ENCODE measurements at regions not wholly inside any gene's neighbourhood (a gene's known extent, or its start where the extent isn't known, plus 50 kb on each side); places are given as distances from the start of the nearest gene placed in this dataset.
"Not testable (repeated sequence)": the region's sequence is repeated elsewhere in the genome, so short reads cannot be mapped to it uniquely, and the experiment has no call there.

GRCh38 chr6:103722683-103723082, 1137.0 kb downstream of the HACE1 start:
- no peak for DNase-seq

DNA sequence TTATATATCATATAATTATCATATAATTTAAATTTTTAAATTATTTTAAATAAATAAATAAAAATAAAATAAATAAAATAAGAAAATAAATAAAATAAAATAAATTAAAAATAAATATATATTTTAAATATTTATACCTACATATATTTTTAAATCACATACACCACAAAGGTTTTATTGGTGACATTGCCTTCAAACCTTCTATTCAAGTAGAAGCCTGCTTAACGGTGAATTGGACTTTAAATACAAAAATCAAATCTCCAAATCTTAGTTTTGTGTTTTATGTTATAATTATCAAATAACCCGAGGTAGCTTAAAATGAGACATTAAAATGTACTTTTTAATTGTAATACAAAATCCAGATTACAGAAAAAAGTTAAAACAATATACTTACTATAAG, 1137.8 kb downstream of the HACE1 start:
- no peak for DNase-seq

DNA sequence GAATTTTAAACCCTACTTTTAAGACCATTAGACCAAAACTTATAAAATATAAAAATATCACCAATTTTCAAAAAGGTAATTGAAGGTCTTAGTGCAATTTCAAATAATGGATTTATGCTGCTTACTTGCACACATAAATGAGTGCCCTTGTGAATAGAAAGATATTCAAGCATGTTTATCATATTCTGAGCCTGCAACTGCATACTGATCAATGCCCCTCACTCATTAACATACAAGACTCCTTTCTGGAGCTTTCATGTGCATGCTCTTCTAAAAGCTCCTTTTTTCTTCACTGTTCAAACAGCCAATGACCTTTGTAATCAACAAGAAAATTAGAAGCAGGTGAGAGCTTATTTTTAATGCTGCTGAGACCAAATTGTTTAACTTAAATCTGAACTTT, 1139.3 kb downstream of the HACE1 start:
- no peak for DNase-seq

DNA sequence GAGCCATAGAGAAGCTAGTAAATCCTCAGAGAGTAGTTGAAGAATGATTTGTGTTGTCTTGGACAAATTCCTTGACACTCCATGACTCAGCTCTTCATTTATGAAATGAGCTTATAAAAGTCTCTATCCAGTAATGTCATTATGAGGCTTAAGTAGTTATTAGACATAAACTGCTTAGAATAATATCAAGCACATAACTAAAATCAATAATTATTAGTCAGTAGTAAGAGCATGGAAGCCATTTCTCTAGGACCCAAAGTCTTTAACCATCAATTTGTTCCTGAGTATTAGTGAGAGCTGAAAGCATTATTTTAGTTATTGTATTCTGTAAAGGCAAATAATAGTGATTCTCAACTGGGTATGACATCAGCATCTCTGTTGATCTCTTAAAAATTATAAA, 1140.2 kb downstream of the HACE1 start:
- no peak for DNase-seq

GRCh38 chr6:103715269-103715668, 1144.5 kb downstream of the HACE1 start:
- DNase-seq: no peak

DNA sequence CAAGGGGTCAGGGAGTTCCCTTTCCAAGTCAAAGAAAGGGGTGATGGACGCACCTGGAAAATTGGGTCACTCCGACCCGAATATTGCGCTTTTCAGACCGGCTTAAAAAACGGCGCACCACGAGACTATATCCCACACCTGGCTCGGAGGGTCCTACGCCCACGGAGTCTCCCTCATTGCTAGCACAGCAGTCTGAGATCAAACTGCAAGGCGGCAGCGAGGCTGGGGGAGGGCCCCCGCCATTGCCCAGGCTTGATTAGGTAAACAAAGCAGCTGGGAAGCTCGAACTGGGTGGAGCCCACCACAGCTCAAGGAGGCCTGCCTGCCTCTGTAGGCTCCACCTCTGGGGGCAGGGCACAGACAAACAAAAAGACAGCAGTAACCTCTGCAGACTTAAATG, 1150.5 kb downstream of the HACE1 start:
- not testable (repeated sequence) for DNase-seq

- DNase-seq: no peak
Measured at GRCh38 chr6:103707596-103708325, 1152.0 kb downstream of the HACE1 start.

DNA sequence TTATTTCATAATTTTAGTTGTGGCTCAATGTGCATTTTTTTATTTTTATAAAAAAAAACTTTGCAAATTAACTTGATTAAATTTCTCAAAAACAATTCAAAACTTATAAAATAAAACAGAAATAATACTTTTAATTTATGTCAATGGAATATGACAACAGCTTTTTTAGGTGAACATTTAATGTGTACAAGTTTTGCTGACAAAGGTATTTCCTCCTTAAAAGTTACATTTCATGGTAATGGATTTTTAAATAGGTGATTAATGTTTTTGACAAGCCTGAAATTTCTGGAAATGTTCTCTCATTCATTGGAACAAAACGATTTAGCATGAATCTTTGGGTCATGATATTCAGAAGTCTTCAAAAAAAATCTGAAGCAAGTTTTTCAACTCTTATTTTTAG, 1160.0 kb downstream of the HACE1 start:
- no peak for DNase-seq

DNA sequence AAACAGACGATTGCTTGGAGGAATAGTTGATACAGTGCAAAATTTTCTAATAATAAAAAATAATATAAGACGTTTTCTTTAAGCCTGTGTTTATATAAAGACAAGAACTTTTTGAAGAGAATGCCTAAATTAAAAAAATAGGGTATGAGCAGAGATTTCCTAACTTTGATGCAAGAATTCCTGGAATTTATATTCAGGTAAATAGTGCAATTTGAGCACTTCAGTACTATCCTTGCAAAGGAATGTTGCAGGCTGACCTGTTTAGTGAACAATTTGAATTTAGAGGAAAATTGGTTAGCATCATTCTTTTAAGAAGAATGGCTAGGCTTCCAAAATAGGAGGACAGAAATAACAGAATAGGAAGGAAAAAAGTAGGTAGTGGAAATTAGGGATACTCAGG, 1172.3 kb downstream of the HACE1 start:
- DNase-seq: no peak

GRCh38 chr6:103680116-103680515, 1179.6 kb downstream of the HACE1 start:
- DNase-seq: no peak

GRCh38 chr6:103677290-103677689, 1182.4 kb downstream of the HACE1 start:
- no peak for DNase-seq

- DNase-seq: peak in 1 of 3 donors; percentile 5
Measured at GRCh38 chr6:103675807-103676406, 1183.8 kb downstream of the HACE1 start.

DNA sequence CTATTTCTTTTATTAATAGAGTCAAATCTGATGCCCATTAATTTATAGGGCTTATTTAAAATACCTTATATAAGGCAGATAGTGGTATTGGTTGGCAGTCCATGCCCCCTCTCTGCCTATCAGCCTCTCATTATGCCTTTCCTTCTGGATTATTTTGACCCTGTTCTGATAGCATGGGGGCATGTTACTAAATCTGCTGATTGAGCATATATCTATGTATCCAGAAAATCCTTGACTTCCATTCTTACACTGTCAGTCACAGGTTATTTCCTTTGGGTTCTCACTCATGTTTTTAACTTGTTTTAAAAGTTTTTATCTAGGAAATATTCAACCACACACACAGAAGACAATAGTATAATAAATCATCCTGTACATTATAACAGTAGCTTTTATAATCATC, 1184.9 kb downstream of the HACE1 start:
- no peak for DNase-seq

DNA sequence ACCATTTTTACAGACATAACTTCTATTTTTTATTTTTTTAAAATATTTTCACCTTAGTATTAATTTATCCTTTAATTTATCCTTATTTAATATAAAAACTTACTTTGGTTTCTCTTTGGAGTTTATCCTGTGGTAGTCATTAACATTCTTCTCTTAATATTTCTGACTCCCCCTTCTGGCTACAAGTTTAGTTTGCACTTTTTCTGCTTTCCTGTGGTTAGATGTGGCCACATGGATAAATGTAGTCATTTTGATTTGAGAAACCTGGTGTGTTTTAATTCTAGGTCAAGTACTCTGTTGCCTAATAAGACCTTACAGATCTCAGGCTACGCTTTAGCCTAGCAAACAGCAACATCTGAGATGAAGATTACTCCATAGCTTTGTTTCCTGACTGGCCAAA, 1187.5 kb downstream of the HACE1 start:
- DNase-seq: no peak

DNA sequence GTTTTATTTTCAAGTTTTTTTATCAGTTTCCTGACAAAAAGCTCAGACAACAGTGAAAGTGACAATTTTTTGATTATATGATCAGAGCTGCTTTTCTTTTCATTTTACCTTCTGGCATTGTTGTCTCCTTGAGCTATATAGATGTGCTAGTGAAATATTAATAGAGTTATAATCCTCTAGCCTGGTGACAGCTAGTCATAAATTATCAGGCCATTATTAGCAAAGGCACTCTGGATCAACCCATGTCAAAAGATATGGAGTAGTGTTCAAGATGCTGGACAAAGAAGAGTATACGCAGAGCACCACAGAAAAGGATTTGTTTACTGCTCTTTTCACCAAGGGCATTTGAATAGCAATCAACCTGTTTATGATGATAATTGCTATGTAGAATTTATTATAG, 1230.1 kb downstream of the HACE1 start:
- no peak for DNase-seq

- DNase-seq: no peak
Measured at GRCh38 chr6:103617642-103618041, 1242.1 kb downstream of the HACE1 start.

- no peak for DNase-seq
Measured at GRCh38 chr6:103587722-103588121, 1272.0 kb downstream of the HACE1 start.

DNA sequence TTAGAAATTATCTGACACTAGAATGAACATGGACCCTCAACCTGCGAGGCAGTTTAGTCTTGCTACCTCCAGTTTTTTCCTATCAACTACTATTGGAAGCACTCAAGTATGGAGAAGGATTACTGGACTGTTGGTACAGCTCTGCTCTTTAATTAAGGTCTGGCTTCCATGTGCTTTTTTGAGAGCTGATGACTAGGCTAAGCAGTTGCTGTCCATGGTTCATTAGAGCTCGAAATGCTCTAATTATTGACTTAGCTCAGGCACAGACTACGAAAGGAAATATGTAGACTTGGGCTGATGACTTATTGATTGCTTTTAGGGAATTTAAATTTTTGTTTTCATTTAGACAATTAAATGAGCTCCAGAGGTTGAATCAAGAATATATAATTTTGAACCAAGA, 1281.6 kb downstream of the HACE1 start:
- no peak for DNase-seq

- DNase-seq: no peak
Measured at GRCh38 chr6:103570431-103570830, 1289.3 kb downstream of the HACE1 start.

DNA sequence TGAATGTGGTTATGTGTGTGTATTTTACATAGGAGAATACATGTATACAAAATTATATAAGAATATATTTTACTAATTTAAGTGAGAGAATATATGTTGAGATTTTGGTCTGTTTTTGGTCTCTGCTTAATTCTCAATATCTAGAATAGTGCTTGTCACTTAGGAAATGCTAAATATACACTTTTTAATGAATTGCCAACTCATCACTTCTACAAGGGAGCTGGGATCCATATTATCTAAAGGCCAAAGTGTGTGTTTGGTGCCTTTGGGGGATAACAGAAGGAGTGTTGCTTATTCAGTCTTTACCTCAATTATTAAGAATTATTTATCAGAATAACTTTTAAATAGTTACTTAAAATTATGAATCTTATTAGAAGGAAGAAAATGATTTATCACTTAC, 1304.8 kb downstream of the HACE1 start:
- DNase-seq: no peak

DNA sequence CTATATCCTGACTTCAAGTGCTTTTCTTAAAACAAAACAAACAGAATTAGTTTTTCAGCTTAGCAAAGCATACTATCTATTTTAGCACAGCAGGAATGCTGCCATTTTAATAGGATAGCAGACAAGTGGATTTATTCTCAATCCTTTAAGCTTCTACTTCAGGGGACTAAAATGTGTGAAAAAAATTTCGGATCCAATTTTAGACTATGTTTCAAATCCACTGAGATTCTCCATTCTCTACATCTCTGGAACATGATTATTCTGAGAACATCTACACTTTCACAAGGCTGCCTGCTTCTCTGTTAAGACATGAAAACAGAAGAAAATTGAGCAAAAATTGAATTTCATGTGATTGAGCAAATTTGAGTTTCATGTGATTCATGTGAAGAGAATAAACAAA, 1321.3 kb downstream of the HACE1 start:
- DNase-seq: no peak

- DNase-seq: no peak
Measured at GRCh38 chr6:103534814-103535213, 1324.9 kb downstream of the HACE1 start.

DNA sequence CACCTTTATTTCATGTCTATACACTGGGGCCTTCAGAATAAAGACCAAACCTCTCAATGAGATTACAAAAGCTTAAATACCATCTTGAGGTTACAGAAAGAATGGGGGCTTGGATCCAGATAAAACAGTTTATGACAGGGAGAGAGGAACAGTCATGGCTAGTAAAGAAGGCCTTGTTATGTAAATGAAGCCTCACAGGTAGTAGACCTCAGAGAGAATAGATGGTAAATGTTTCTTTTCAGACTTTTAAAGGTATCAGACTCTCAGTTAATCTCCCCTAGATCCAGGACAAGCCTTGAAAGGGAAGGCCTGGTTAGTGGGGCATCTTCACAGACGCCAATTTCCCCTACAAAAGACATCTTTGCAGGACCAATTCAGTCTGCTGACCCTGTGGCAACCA, 1325.6 kb downstream of the HACE1 start:
- no peak for DNase-seq

GRCh38 chr6:103522045-103522444, 1337.7 kb downstream of the HACE1 start:
- no peak for DNase-seq

DNA sequence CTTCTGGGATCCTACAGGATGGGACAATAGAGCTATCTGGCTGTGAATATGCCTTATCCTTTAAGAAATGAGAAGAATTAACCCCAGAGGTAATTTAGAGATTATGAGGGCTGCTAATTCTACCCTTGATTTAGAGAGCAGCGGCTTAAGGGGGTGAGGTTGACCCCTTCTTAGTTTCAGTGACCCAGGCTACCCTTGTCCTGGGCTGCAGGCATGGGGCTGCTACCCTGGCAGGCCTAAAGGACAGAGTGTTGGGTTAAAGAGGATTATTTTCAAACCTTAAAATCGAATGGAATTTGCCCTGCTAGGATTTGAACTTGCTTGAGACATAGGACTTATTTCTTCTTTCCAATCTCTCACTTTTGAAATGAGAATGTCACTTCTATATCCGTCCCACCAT, 1343.4 kb downstream of the HACE1 start:
- no peak for DNase-seq

Data from suppressor macrophage treated with lipopolysaccharide for 1 hour (primary cell).